ENCODE measurements at regions not wholly inside any gene's neighbourhood (a gene's known extent, or its start where the extent isn't known, plus 50 kb on each side); places are given as distances from the start of the nearest gene placed in this dataset.

DNA sequence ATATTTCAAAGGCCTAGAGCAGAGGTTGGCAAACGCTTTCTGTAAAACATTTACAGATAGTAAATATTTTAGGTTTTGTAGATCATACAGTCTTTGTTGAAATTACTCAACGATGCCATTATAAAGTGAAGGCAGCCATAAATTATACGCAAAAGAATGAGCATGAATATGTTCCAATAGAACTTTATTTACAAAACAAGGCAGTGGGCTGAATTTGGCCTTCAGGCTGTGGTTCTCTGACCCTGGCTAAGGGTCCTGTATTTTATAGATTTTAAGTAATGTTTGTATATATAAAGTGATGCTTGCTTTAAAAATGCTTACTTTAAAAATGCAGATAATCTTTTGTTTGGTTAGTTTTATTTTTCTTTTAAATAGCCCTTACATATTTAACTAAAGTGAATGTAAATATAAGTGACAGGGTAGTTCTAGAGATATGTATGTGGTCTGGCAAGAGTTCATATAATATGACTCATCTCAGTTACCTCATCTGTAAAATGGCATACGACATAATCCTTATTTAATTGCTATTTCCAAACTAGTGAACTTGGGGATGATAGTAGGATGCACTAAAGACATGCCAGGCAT, 51.7 kb upstream of the ATP5MC3 start:
- no peak for DNase-seq
